Panc1 (cell line): ENCODE measurements at regions not wholly inside any gene's neighbourhood (a gene's known extent, or its start where the extent isn't known, plus 50 kb on each side); places are given as distances from the start of the nearest gene placed in this dataset.

Experiments
- ATAC-seq: fragments of 200-7000 bp; cut with Tn5 transposase; 2 replicates; pipeline ENCODE4 v1.9.1; 2020; ENCODE audit warnings: mild to moderate bottlenecking, moderate library complexity
- BruUV-seq: library from RNA; stranded (reverse); fragments of 400-500 nt; replicated peaks from 2 replicates; lab custom pipeline; 2021; lab: Mats Ljungman, UMichigan
- CTCF ChIA-PET: fragments of 300-600 bp; sonication (Branson Sonifier 250); formaldehyde crosslinking; loops from one replicate; lab custom pipeline; 2022; ENCODE audit warnings: antibody characterized with exemption; lab: Charles Lee
- POLR2A ChIA-PET: fragments of 300-600 bp; sonication (Branson Sonifier 250); formaldehyde crosslinking; loops from one replicate; lab custom pipeline; 2022; ENCODE audit warnings: antibody characterized with exemption; lab: Charles Lee
- DNase-seq: peaks from one replicate; pipeline ENCODE4 v3.0.0-alpha.2; 2010; ENCODE audit warnings: low read depth, low spot score
- H3K27ac ChIP-seq: 2 replicates; pipeline ENCODE4 v1.5.1; 2011; ENCODE audit warnings: mild to moderate bottlenecking, low read length, inconsistent platforms
- H3K27me3 ChIP-seq: fragments of 200-500 bp; sonication (Bioruptor generic); 2 replicates; pipeline ENCODE4 v1.6.0; 2014; ENCODE audit warnings: low read length, inconsistent platforms; ENCODE audit not compliant: control insufficient read depth, insufficient read depth
- H3K36me3 ChIP-seq: fragments of 200-500 bp; sonication (Bioruptor generic); 2 replicates; pipeline ENCODE4 v1.5.1; 2014; ENCODE audit warnings: inconsistent platforms, mild to moderate bottlenecking, low read length, moderate library complexity; ENCODE audit not compliant: control insufficient read depth, insufficient read depth
- H3K4me1 ChIP-seq: 2 replicates; pipeline ENCODE4 v1.5.1; 2011; ENCODE audit warnings: inconsistent platforms, mild to moderate bottlenecking, low read length, moderate library complexity; ENCODE audit not compliant: control insufficient read depth, insufficient read depth
- H3K4me3 ChIP-seq, 2 experiments: 2 replicates each; pipeline ENCODE4 v1.5.1; 2011 to 2012; ENCODE audit warnings: low read depth in 2 of 2, low read length in 2 of 2, mild to moderate bottlenecking in 2 of 2, inconsistent platforms in 1 of 2, moderate library complexity in 1 of 2
- H3K9me3 ChIP-seq: fragments of 200-500 bp; sonication (Bioruptor generic); 2 replicates; pipeline ENCODE4 v1.5.1; 2014; ENCODE audit warnings: low read depth, mild to moderate bottlenecking, inconsistent platforms, low read length, moderate library complexity; ENCODE audit not compliant: control insufficient read depth, insufficient read depth
- POLR2AphosphoS5 ChIP-seq: IDR thresholded peaks from 2 replicates; pipeline ENCODE4 v1.6.1; 2012; ENCODE audit warnings: mild to moderate bottlenecking, low read depth, low read length, moderate library complexity
- SIN3A ChIP-seq: IDR thresholded peaks from 2 replicates; pipeline ENCODE4 v1.6.1; 2012; ENCODE audit warnings: low read depth, mild to moderate bottlenecking, low read length, moderate library complexity, borderline replicate concordance; ENCODE audit not compliant: insufficient read depth
- TCF7L2 ChIP-seq: IDR thresholded peaks from 2 replicates; pipeline ENCODE4 v1.6.1; 2011; ENCODE audit warnings: mild to moderate bottlenecking, low read depth, low read length, inconsistent platforms
- in situ Hi-C: cut with HindIII; loops from 2 replicates; pipeline ENCODE4 v1.10.0; 2016; ENCODE audit warnings: low sequenced_read_pairs, low pct_unique_long_range_greater_than_20kb
- intact Hi-C: fragments of 100-400 bp; cut with micrococcal nuclease; formaldehyde crosslinking; loops from one replicate; pipeline ENCODE4 v1.10.0; 2022; ENCODE audit not compliant: unreplicated experiment
- TF ChIP-seq, protein P1 (sequence below), 2 experiments: IDR thresholded peaks; 2 replicates each; pipeline ENCODE4 v1.6.1; 2011 to 2012; ENCODE audit warnings: low read depth in 2 of 2, control low read depth in 1 of 2, low read length in 1 of 2, mild to moderate bottlenecking in 1 of 2, moderate library complexity in 1 of 2; ENCODE audit not compliant: insufficient read depth in 1 of 2
- TF ChIP-seq, protein P2 (sequence below): fragments of 450-650 bp; IDR thresholded peaks from 2 replicates; pipeline ENCODE4 v1.5.1; 2017; ENCODE audit warnings: mild to moderate bottlenecking

DNA sequence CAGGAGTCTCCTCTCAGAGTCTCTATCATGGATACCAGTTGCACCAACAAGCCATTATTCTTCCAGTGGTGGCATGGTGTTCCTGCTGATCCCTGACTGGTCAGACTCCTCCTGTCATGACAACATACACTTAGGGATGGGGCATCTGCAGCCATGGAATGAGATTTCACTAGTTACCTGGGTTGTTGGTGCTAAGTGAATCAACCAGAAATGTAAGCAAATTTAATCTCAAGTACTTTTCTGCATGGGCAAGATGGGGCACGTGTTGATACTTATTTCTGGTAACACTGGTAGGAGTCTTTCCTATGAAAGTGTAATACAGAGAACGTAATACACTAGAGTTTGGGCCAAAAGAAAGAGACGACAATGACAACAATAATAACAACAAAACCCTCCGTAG lies 211.5 kb upstream of the FOXN3 start:
- CTCF ChIA-PET: no interaction called here
- no peaks in the 10 kb centered on the region for H3K27me3 ChIP-seq
- POLR2A ChIA-PET: no interaction called here
- no peak overlapping the region for H3K27ac ChIP-seq
- DNase-seq: no peak
- TF ChIP-seq SIN3A (no peak), TCF7L2 (no peak), POLR2AphosphoS5 (no peak)
- TF ChIP-seq, protein P1, sequence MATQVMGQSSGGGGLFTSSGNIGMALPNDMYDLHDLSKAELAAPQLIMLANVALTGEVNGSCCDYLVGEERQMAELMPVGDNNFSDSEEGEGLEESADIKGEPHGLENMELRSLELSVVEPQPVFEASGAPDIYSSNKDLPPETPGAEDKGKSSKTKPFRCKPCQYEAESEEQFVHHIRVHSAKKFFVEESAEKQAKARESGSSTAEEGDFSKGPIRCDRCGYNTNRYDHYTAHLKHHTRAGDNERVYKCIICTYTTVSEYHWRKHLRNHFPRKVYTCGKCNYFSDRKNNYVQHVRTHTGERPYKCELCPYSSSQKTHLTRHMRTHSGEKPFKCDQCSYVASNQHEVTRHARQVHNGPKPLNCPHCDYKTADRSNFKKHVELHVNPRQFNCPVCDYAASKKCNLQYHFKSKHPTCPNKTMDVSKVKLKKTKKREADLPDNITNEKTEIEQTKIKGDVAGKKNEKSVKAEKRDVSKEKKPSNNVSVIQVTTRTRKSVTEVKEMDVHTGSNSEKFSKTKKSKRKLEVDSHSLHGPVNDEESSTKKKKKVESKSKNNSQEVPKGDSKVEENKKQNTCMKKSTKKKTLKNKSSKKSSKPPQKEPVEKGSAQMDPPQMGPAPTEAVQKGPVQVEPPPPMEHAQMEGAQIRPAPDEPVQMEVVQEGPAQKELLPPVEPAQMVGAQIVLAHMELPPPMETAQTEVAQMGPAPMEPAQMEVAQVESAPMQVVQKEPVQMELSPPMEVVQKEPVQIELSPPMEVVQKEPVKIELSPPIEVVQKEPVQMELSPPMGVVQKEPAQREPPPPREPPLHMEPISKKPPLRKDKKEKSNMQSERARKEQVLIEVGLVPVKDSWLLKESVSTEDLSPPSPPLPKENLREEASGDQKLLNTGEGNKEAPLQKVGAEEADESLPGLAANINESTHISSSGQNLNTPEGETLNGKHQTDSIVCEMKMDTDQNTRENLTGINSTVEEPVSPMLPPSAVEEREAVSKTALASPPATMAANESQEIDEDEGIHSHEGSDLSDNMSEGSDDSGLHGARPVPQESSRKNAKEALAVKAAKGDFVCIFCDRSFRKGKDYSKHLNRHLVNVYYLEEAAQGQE (IDR thresholded peaks at IDR 0.05; ENCODE audit: insufficient read depth in 1 of 2, low read depth in 2 of 2, low read length in 1 of 2): no peak
- TF ChIP-seq, protein P2, sequence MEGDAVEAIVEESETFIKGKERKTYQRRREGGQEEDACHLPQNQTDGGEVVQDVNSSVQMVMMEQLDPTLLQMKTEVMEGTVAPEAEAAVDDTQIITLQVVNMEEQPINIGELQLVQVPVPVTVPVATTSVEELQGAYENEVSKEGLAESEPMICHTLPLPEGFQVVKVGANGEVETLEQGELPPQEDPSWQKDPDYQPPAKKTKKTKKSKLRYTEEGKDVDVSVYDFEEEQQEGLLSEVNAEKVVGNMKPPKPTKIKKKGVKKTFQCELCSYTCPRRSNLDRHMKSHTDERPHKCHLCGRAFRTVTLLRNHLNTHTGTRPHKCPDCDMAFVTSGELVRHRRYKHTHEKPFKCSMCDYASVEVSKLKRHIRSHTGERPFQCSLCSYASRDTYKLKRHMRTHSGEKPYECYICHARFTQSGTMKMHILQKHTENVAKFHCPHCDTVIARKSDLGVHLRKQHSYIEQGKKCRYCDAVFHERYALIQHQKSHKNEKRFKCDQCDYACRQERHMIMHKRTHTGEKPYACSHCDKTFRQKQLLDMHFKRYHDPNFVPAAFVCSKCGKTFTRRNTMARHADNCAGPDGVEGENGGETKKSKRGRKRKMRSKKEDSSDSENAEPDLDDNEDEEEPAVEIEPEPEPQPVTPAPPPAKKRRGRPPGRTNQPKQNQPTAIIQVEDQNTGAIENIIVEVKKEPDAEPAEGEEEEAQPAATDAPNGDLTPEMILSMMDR: no peak
- intact Hi-C loops (no loop called here), in situ Hi-C loops (no loop called here)
- no peaks in the 10 kb centered on the region for H3K9me3 ChIP-seq
- no peak for ATAC-seq
- no TSS peak for BruUV-seq
- H3K4me1 ChIP-seq: no peaks in the 10 kb centered on the region
- H3K4me3 ChIP-seq: no peak overlapping the region
- H3K36me3 ChIP-seq: no peaks in the 10 kb centered on the region

DNA sequence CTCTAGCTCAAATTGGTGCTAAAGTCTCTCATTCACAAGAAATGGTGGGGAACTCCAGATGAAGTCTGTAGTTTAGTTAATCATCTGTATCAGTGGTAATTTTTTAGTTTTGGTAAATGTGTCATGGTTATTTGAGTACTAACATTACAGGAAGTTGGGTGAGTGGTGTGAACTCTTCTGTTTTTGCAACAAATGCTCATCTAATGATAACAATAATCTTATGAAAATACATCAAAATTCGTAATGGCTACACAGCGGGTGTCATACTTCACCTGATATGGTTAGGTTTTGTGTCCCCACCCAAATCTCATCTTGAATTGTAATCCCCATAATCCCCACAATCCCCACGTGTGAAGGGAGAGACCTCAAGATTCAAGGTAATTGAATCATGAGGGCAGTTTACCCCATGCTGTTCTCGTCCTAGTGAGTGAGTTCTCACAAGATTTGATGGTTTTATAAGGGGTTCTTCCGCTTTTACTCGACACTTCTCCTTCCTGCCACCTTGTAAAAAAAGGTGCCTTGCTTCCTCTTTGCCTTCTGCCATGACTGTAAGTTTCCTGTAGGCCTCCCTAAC lies 209.3 kb upstream of the FOXN3 start:
- DNase-seq (no peak), ATAC-seq (no peak)
- intact Hi-C loops: no loop called here
- H3K27ac ChIP-seq: no peak overlapping the region
- ChIA-PET POLR2A (no interaction called here), CTCF (no interaction called here)
- no peak overlapping the region for H3K4me3 ChIP-seq
- BruUV-seq: no TSS peak
- H3K9me3 ChIP-seq: no peaks in the 10 kb centered on the region
- no peaks in the 10 kb centered on the region for H3K4me1 ChIP-seq
- TF ChIP-seq SIN3A (no peak), TCF7L2 (no peak), POLR2AphosphoS5 (no peak)
- TF ChIP-seq, protein P1 (IDR thresholded peaks at IDR 0.05; ENCODE audit: insufficient read depth in 1 of 2, low read depth in 2 of 2, low read length in 1 of 2): no peak
- TF ChIP-seq, protein P2: no peak
- no peaks in the 10 kb centered on the region for H3K36me3 ChIP-seq
- no peaks in the 10 kb centered on the region for H3K27me3 ChIP-seq
- in situ Hi-C loops: no loop called here
